HUES6 (cell line): ENCODE measurements at regions not wholly inside any gene's neighbourhood (a gene's known extent, or its start where the extent isn't known, plus 50 kb on each side); places are given as distances from the start of the nearest gene placed in this dataset.
"Not testable (repeated sequence)": the region's sequence is repeated elsewhere in the genome, so short reads cannot be mapped to it uniquely, and the experiment has no call there.

Experiments used
- H3K27ac ChIP-seq: 2 replicates; pipeline ENCODE4 v1.7.0; 2013; ENCODE audit warnings: low read depth, mild to moderate bottlenecking, low read length, inconsistent platforms
- H3K27me3 ChIP-seq: 2 replicates; pipeline ENCODE4 v1.6.1; 2013; ENCODE audit warnings: low read length; ENCODE audit not compliant: control insufficient read depth, insufficient read depth
- H3K36me3 ChIP-seq: 2 replicates; pipeline ENCODE4 v1.6.1; 2013; ENCODE audit warnings: low read length; ENCODE audit not compliant: control insufficient read depth, insufficient read depth
- H3K4me1 ChIP-seq: 2 replicates; pipeline ENCODE4 v1.6.1; 2013; ENCODE audit warnings: low read length; ENCODE audit not compliant: control insufficient read depth, insufficient read depth
- H3K4me3 ChIP-seq: 2 replicates; pipeline ENCODE4 v1.5.1; 2013; ENCODE audit warnings: low read depth, low read length
- H3K9ac ChIP-seq: one replicate; pipeline ENCODE4 v1.6.1; 2013; ENCODE audit warnings: mild to moderate bottlenecking, low read length
- H3K9me3 ChIP-seq: 2 replicates; pipeline ENCODE4 v1.6.1; 2013; ENCODE audit warnings: low read depth, low read length; ENCODE audit not compliant: control insufficient read depth, insufficient read depth

DNA sequence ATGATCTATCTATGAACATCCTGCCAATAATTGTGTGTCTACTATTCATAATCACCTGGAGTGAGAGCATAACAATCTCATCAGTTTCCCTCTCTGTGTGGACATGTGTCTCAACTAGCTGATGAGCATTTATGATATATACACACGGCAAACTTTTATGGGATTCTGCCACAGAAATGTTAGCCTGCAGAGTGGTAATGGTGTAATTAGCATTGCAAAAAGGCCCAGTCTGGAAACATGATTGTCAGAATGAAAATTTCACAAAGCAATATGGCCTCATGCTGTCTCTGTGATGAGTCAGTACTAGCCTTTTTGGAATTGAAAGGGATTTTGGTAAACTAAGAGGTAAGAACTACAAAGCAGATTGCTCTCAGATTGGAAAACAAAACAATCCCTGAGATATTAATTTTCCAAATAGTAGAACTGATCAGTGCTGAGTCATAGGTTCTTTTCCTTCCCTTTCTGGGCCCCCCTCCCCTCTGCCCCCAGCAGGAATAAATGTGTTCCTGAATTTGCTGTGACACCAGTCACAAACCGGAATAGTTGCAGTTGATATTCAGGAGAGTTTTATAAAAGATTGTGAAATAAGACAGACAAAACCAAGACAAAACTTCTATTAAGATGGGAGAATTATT lies 189.2 kb downstream of the OSR1 start:
- no peaks in the 10 kb centered on the region for H3K4me1 ChIP-seq
- no peak overlapping the region for H3K4me3 ChIP-seq
- H3K27ac ChIP-seq, result no peak overlapping the region; the same call in 1 of the 2 replicates
- H3K9me3 ChIP-seq, result peaks cover 7% of the 10 kb centered on the region; the same call in 1 of the 2 replicates
- H3K36me3 ChIP-seq, result no peaks in the 10 kb centered on the region
- no peak overlapping the region for H3K9ac ChIP-seq
- no peaks in the 10 kb centered on the region for H3K27me3 ChIP-seq

DNA sequence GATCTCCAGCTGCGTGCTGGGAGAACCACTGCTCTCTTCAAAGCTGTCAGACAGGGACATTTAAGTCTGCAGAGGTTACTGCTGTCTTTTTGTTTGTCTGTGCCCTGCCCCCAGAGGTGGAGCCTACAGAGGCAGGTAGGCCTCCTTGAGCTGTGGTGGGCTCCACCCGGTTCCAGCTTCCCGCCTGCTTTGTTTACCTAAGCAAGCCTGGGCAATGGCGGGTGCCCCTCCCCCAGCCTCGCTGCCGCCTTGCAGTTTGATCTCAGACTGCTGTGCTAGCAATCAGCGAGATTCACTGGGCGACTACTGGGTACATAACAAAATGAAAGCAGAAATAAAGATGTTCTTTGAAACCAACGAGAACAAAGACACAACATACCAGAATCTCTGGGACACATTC lies 194.3 kb downstream of the OSR1 start:
- H3K4me1 ChIP-seq, H3K27me3 ChIP-seq, H3K36me3 ChIP-seq, H3K9ac ChIP-seq, H3K4me3 ChIP-seq, H3K9me3 ChIP-seq, H3K27ac ChIP-seq: not testable (repeated sequence)

DNA sequence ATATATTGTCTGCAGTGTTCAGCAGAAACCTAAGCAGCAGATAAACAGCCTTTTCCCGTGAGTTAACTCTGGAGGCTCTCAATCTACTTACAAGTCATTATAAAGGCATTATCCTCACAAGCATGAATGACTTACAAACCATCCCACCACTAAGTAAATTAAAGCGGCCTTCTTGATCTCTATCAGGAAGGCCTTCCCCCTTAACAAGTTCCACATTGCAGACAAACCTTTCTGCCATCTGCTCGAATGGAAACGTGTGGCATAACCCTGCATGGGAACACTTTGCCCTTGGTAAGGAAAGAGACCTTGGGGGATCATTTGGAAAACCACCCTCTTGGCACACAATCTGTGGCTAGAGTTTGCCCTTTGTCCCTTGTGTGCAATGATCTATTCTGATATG lies 199.5 kb downstream of the OSR1 start:
- Histone ChIP-seq H3K9me3 (peaks cover 3% of the 10 kb centered on the region; the same call in 1 of the 2 replicates), H3K27ac (no peak overlapping the region), H3K4me1 (no peaks in the 10 kb centered on the region), H3K9ac (no peak overlapping the region), H3K36me3 (no peaks in the 10 kb centered on the region), H3K27me3 (no peaks in the 10 kb centered on the region), H3K4me3 (no peak overlapping the region)

DNA sequence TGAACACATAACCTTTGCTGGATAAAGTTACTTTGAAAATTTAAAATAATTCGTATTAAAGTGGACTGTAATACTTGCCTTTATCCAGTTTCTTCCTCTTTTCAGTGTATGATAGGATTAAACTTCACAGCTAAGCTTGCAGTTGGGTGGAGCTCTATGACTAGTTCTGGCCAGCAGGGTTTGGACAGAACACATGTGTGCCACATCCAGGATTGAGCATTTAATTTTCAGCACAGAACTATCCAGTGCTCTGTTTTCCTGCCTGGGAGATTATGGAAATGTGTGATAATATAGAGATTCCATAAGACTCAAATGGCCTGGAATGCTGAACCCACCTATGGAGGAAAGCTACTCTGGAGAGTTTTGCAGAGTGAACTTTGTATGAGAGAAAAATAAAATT lies 200.2 kb downstream of the OSR1 start:
- no peak overlapping the region for H3K9ac ChIP-seq
- peaks cover 3% of the 10 kb centered on the region; the same call in 1 of the 2 replicates for H3K9me3 ChIP-seq
- no peak overlapping the region for H3K27ac ChIP-seq
- H3K36me3 ChIP-seq, result no peaks in the 10 kb centered on the region
- no peaks in the 10 kb centered on the region for H3K4me1 ChIP-seq
- H3K27me3 ChIP-seq, result no peaks in the 10 kb centered on the region
- H3K4me3 ChIP-seq, result no peak overlapping the region

DNA sequence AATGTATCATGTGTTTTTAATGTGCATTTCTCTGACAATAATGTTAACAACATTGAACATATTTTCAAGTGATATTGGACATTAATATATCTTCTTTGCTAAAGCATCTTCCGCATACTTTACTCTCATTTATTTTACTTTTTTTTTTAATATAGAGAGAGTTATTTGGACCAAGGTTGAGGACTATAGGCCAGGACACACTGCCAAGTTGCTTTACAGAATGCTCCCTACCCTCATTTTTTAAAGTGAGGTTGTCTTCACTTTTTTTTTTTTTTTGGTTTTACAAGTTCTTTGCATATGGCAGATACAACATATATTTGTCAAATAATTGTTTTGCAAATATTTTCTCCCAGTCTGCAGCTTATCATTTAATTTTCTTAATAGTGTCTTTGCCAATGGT lies 201.8 kb downstream of the OSR1 start:
- Histone ChIP-seq H3K36me3 (no peaks in the 10 kb centered on the region), H3K9me3 (peaks cover 14% of the 10 kb centered on the region), H3K27me3 (no peaks in the 10 kb centered on the region), H3K4me1 (no peaks in the 10 kb centered on the region), H3K4me3 (no peak overlapping the region), H3K27ac (no peak overlapping the region), H3K9ac (no peak overlapping the region)

DNA sequence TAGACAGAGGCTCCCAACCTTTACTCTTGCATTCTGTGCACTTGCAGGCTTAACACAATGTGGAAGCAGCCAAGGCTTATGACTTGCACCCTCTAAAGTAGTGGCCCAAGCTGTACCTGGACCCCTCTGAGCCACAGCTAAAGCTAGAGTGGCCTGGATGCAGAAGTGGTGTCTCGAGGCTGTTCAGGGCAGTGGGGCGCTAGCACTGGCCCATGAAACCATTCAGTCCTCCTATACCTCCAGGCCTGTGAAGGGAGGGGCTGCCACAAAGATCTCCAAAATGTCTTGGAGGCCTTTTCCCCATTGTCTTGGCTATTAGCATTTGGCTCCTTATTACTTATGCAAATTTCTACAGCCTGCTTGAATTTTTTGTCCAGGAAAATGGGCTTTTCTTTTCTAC lies 207.7 kb downstream of the OSR1 start:
- H3K4me3 ChIP-seq, result no peak overlapping the region
- no peaks in the 10 kb centered on the region for H3K36me3 ChIP-seq
- peaks cover 37% of the 10 kb centered on the region for H3K9me3 ChIP-seq
- no peaks in the 10 kb centered on the region for H3K27me3 ChIP-seq
- no peak overlapping the region for H3K9ac ChIP-seq
- no peaks in the 10 kb centered on the region for H3K4me1 ChIP-seq
- no peak overlapping the region for H3K27ac ChIP-seq

DNA sequence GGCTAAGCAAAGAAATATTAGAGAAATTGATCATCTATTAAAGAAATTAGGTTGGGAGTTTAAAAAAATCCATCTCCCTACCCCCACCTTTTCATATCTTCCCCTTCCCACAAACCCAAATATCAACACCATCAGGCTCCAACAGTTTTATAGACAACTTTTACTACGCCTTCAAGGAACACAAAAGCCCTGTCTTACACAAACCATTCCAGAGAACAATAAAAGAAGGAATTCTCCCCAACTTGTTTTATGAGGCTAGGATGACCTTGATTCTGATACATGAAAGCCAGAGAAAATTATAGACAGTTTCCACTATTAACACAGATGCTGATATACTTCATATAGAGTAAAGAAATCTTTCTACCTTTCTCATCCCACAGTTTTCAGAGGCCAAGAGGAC lies 211.6 kb downstream of the OSR1 start:
- Histone ChIP-seq H3K9me3 (peaks cover 28% of the 10 kb centered on the region), H3K27ac (no peak overlapping the region)

DNA sequence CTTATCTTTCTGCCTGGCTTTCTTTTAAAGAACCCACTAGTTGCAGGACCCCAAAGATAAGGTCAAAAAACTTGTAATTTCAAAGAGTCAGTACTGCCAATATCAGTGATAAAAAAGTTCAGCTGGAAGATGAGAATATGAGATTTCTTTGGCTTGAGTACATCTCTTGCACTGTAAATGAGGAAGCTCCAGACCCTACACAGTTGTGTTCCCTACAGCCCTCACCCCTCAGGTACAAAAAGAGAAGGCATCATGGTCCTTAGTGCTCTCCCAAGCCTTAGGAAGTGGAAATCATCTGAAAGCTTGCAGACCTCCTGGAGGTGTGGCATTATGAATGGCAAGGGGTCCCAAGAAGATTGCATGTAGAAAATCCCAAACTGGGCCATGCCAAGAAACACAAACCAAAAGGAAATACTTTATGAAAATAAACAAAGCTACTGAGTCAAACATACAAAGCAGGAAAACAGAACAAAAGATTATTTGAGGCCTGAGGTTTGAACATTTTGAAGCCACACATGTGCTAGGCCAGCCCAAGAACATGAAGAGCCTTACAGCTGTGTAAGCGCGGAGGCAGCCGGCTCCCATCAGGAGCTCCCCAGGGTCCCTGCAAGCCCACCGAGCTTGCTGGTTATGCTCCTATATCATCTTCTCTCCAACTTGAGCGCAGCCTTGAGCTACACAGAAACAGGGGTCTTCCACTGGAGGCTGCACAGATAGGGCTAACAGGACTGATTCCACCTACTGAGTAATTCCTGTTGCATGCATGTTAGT lies 217.0 kb downstream of the OSR1 start:
- no peak overlapping the region for H3K27ac ChIP-seq
- peaks cover 9% of the 10 kb centered on the region for H3K4me1 ChIP-seq
- H3K36me3 ChIP-seq, result no peaks in the 10 kb centered on the region
- H3K4me3 ChIP-seq, result no peak overlapping the region
- no peak overlapping the region for H3K9ac ChIP-seq
- H3K27me3 ChIP-seq, result no peaks in the 10 kb centered on the region
- H3K9me3 ChIP-seq, result no peaks in the 10 kb centered on the region

More for the DNA sequence above, 211.6 kb downstream of the OSR1 start:
- Histone ChIP-seq H3K4me1 (no peaks in the 10 kb centered on the region), H3K36me3 (no peaks in the 10 kb centered on the region), H3K4me3 (no peak overlapping the region), H3K9ac (no peak overlapping the region), H3K27me3 (no peaks in the 10 kb centered on the region)

DNA sequence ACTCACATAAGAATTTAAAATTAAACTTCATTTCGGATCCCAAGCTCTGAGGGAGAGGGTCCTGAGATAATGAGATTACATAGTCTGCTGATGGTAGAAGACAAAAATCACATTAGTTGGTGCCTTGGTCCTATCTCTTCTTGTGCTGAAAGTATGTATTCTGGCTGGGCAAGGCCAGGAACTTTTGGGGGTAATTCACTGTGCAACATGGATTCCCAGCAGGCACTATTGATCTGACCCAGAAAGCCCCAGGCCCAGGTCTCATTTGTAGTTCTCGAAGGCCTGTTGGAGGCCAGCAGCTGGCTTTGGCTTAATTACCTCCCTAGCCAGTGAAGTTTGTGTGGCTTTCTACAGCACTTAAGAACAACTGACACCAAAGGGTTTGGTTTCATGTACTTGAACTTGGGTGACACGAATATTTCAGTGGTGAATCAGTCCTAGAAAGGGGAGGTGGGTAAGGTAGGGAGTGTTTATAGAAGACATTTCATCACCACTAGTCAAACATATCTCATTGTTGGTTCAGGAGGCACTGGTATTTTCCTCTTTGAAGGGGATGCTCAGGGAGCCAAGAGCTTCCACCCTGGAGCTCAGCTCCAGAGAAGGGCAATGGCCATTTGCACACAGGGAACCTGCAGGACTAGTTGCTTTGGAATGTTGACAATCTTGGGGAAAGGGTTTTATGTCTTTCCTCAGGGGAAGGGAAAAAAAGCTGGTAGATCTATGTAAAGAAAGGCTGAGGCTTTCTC lies 217.8 kb downstream of the OSR1 start:
- Histone ChIP-seq H3K4me3 (no peak overlapping the region), H3K9ac (no peak overlapping the region), H3K27me3 (no peaks in the 10 kb centered on the region), H3K9me3 (no peaks in the 10 kb centered on the region), H3K4me1 (peaks cover 9% of the 10 kb centered on the region), H3K27ac (no peak overlapping the region), H3K36me3 (no peaks in the 10 kb centered on the region)

DNA sequence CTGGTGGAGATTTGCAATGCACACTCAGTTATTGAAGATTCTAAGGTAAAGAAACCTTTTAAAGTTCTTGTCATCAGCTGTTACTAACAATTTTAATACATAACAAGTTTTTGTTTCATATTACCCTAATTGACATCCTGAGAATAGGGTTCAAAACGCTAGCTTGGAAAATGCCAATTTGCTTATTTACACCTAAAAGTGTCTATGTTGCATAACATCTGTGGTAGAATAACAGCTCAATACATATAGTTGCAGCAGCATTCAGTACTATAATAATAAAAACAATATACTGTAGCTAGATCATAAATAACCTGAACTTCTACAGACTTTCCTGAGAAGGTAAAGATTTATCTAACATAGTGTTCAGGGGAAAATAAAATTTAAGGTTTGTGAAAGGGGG lies 219.0 kb downstream of the OSR1 start:
- Histone ChIP-seq H3K36me3 (no peaks in the 10 kb centered on the region), H3K9ac (no peak overlapping the region), H3K27ac (no peak overlapping the region), H3K4me3 (no peak overlapping the region), H3K4me1 (peaks cover 9% of the 10 kb centered on the region), H3K9me3 (no peaks in the 10 kb centered on the region), H3K27me3 (no peaks in the 10 kb centered on the region)

DNA sequence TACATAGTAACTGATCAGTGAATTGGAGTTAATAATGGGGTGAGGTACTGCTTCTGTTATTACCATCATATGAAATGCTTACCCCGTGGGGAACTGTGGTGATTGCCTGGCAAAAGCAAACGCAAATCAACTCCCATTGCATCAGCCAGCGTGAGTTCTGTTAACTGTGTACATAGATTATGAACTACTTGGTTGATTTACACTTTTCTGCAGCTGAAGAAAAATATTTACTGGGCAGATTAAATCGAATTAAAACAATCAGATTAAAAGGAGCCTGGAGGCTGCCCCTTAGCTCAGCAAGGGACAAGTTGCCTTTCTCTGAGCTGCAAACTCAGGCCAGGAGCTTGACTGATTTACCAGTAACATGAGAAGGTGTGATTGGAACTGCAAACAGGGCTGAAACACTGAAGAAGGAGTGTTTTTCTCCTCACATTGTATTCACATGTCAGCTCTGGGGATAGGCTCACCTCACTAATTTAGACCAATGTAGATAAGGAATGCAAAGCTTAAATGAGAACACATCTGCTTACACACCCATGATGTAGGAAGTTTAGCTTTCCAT lies 220.1 kb downstream of the OSR1 start:
- Histone ChIP-seq H3K4me3 (no peak overlapping the region), H3K4me1 (peaks cover 9% of the 10 kb centered on the region), H3K36me3 (no peaks in the 10 kb centered on the region), H3K9me3 (no peaks in the 10 kb centered on the region), H3K27ac (no peak overlapping the region), H3K27me3 (no peaks in the 10 kb centered on the region), H3K9ac (no peak overlapping the region)
